ENCODE measurements at regions not wholly inside any gene's neighbourhood (a gene's known extent, or its start where the extent isn't known, plus 50 kb on each side); places are given as distances from the start of the nearest gene placed in this dataset.
"Not testable (repeated sequence)": the region's sequence is repeated elsewhere in the genome, so short reads cannot be mapped to it uniquely, and the experiment has no call there.

- intact Hi-C loops (cut with DNase I) = no loop called here
- Histone ChIP-seq H3K27me3 (no peaks in the 10 kb centered on the region), H3K4me1 (replicated peaks in 1 of 2) (no peaks in the 10 kb centered on the region), H3K27ac (no peak overlapping the region), H3K4me3 (no peak overlapping the region), H3K36me3 (replicated peaks in 1 of 2) (no peaks in the 10 kb centered on the region), H3K9me3 (replicated peaks in 1 of 3) (no peaks in the 10 kb centered on the region)
- DNase-seq = no peak
- TF ChIP-seq CTCF (IDR thresholded peaks at IDR 0.05) = no peak
- no peak for TF ChIP-seq POLR2A (IDR thresholded peaks at IDR 0.05)
These were observed 647.6 kb upstream of the DPPA4 start for GRCh38 chr3:109984976-109985375.

GRCh38 chr3:109985943-109986555, 648.7 kb upstream of the DPPA4 start:
- intact Hi-C loops (cut with DNase I) = no loop called here
- WGBS, 4 donors = 73 to 93% (median 83%) methylated on average over 1 of the region's 1 CpG
- Histone ChIP-seq H3K36me3 (replicated peaks in 1 of 2) (no peaks in the 10 kb centered on the region), H3K27me3 (no peaks in the 10 kb centered on the region), H3K9me3 (replicated peaks in 1 of 3) (no peaks in the 10 kb centered on the region), H3K4me1 (replicated peaks in 1 of 2) (no peaks in the 10 kb centered on the region), H3K4me3 (no peak overlapping the region), H3K27ac (no peak overlapping the region)
- no peak for DNase-seq
- TF ChIP-seq POLR2A (IDR thresholded peaks at IDR 0.05) (no peak), CTCF (IDR thresholded peaks at IDR 0.05) (no peak)

- Histone ChIP-seq H3K36me3 (replicated peaks in 1 of 2) (no peaks in the 10 kb centered on the region), H3K27ac (no peak overlapping the region), H3K4me1 (replicated peaks in 1 of 2) (no peaks in the 10 kb centered on the region), H3K4me3 (no peak overlapping the region), H3K9me3 (replicated peaks in 1 of 3) (no peaks in the 10 kb centered on the region), H3K27me3 (no peaks in the 10 kb centered on the region)
- WGBS, 4 donors = 78 to 89% (median 83%) methylated on average over 8 to 9 of the region's 9 CpGs
- DNase-seq = no peak
- TF ChIP-seq CTCF (IDR thresholded peaks at IDR 0.05) (no peak), POLR2A (IDR thresholded peaks at IDR 0.05) (no peak)
- intact Hi-C loops (cut with DNase I) = no loop called here
These were observed 657.5 kb upstream of the DPPA4 start for GRCh38 chr3:109994853-109995252.

GRCh38 chr3:109995377-109995776, 658.0 kb upstream of the DPPA4 start:
- Histone ChIP-seq H3K9me3 (replicated peaks in 1 of 3) (no peaks in the 10 kb centered on the region), H3K4me1 (replicated peaks in 1 of 2) (no peaks in the 10 kb centered on the region), H3K27ac (no peak overlapping the region), H3K27me3 (no peaks in the 10 kb centered on the region), H3K36me3 (replicated peaks in 1 of 2) (no peaks in the 10 kb centered on the region), H3K4me3 (no peak overlapping the region)
- intact Hi-C loops (cut with DNase I) = no loop called here
- no peak for DNase-seq
- TF ChIP-seq CTCF (IDR thresholded peaks at IDR 0.05) = no peak
- TF ChIP-seq POLR2A (IDR thresholded peaks at IDR 0.05) = no peak

GRCh38 chr3:110001905-110002304, 664.6 kb upstream of the DPPA4 start:
- H3K36me3 ChIP-seq (replicated peaks in 1 of 2); DNase-seq; H3K27me3 ChIP-seq; H3K9me3 ChIP-seq (replicated peaks in 1 of 3); H3K4me3 ChIP-seq; intact Hi-C loops (cut with DNase I); H3K27ac ChIP-seq; H3K4me1 ChIP-seq (replicated peaks in 1 of 2): not testable (repeated sequence)
- 80 to 89% (median 86%) methylated on average over 1 to 4 of the region's 4 CpGs for WGBS, 4 donors
